ENCODE measurements at regions not wholly inside any gene's neighbourhood (a gene's known extent, or its start where the extent isn't known, plus 50 kb on each side); places are given as distances from the start of the nearest gene placed in this dataset.

DNA sequence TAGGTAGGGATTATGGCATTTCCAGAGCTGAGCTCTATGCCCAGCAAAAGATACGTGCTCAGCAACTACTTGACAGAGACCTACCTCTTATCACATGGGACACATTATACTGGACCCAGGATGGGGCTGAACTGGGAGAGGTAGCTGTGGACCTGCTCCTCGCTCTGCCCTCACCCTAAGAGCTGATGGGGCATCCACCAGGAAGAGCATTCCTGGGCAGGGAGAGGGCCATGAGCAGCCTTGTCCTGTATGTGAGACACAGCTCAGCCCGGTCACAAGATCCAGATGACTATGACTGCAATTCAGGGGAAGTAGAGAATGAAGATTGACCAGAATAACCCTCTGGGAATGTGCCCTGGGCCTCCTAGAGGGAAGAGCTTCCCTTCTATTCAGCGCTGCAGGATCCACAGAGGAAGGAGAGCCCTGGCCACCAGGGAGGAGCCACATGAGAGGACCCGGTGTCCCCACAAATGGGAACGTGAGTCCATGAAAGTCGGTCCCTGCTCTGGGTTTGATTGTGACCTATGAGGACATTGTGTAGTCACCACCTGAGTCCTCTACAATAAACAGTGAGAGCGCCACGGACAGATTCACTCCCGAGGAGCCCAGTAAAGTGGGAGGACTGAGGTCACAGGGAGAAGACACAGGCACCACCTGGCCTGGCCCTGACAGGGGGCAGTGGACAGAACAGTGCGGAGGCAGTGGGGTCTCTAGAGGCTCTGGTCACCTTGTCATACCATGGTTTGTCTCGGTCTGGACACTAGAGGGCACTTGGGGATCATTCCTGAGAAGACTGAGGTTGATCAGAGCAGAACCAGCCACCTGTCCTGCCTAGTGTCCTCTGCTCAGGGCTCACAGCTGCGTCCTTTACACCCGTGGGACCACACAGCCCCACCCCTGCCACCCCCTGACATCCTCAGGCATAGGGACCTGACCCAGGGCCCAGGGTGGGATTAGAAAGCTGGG is 99.5 kb downstream of the ZNF280B start (continued):
- TF ChIP-seq, protein P1, sequence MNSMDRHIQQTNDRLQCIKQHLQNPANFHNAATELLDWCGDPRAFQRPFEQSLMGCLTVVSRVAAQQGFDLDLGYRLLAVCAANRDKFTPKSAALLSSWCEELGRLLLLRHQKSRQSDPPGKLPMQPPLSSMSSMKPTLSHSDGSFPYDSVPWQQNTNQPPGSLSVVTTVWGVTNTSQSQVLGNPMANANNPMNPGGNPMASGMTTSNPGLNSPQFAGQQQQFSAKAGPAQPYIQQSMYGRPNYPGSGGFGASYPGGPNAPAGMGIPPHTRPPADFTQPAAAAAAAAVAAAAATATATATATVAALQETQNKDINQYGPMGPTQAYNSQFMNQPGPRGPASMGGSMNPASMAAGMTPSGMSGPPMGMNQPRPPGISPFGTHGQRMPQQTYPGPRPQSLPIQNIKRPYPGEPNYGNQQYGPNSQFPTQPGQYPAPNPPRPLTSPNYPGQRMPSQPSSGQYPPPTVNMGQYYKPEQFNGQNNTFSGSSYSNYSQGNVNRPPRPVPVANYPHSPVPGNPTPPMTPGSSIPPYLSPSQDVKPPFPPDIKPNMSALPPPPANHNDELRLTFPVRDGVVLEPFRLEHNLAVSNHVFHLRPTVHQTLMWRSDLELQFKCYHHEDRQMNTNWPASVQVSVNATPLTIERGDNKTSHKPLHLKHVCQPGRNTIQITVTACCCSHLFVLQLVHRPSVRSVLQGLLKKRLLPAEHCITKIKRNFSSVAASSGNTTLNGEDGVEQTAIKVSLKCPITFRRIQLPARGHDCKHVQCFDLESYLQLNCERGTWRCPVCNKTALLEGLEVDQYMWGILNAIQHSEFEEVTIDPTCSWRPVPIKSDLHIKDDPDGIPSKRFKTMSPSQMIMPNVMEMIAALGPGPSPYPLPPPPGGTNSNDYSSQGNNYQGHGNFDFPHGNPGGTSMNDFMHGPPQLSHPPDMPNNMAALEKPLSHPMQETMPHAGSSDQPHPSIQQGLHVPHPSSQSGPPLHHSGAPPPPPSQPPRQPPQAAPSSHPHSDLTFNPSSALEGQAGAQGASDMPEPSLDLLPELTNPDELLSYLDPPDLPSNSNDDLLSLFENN (IDR thresholded peaks at IDR 0.05; ENCODE audit: low read depth in 2 of 2, low read length in 2 of 2), result peak in 1 of 2 experiments; percentile 47; a peak in 1 of 4 replicates
- TF ChIP-seq, protein P2, sequence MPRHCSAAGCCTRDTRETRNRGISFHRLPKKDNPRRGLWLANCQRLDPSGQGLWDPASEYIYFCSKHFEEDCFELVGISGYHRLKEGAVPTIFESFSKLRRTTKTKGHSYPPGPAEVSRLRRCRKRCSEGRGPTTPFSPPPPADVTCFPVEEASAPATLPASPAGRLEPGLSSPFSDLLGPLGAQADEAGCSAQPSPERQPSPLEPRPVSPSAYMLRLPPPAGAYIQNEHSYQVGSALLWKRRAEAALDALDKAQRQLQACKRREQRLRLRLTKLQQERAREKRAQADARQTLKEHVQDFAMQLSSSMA (CRISPR knock-in tag; IDR thresholded peaks at IDR 0.05), result 0 out of 2 replicates have a peak, but pooled peaks have one; percentile 13
- TF ChIP-seq JUND (IDR thresholded peaks at IDR 0.05; ENCODE audit: borderline replicate concordance, low read depth, low read length), result peak; percentile 63
- TF ChIP-seq JUND (tag; IDR thresholded peaks at IDR 0.05; ENCODE audit: borderline replicate concordance, low read depth, low read length), result no peak
- TF ChIP-seq, protein P3, sequence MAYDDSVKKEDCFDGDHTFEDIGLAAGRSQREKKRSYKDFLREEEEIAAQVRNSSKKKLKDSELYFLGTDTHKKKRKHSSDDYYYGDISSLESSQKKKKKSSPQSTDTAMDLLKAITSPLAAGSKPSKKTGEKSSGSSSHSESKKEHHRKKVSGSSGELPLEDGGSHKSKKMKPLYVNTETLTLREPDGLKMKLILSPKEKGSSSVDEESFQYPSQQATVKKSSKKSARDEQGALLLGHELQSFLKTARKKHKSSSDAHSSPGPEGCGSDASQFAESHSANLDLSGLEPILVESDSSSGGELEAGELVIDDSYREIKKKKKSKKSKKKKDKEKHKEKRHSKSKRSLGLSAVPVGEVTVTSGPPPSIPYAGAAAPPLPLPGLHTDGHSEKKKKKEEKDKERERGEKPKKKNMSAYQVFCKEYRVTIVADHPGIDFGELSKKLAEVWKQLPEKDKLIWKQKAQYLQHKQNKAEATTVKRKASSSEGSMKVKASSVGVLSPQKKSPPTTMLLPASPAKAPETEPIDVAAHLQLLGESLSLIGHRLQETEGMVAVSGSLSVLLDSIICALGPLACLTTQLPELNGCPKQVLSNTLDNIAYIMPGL (CRISPR knock-in tag; IDR thresholded peaks at IDR 0.05), result peak; percentile 76; the same call in 1 of the 2 replicates
- TF ChIP-seq KDM2B (CRISPR knock-in tag; IDR thresholded peaks at IDR 0.05), result 0 out of 2 replicates have a peak, but pooled peaks have one; percentile 56
- TF ChIP-seq CTBP1 (IDR thresholded peaks at IDR 0.05; ENCODE audit: borderline replicate concordance), result peak; percentile 70; the same call in 1 of the 2 replicates
- peak; percentile 37; the same call in 1 of the 2 replicates for TF ChIP-seq HCFC1 (IDR thresholded peaks at IDR 0.05; ENCODE audit: low read depth, low read length)
- peak; percentile 83 for TF ChIP-seq STAG1 (CRISPR knock-in tag; IDR thresholded peaks at IDR 0.05; ENCODE audit: borderline replicate concordance)
- peak; percentile 11 for TF ChIP-seq CEBPG (CRISPR knock-in tag; IDR thresholded peaks at IDR 0.05)
- TF ChIP-seq CEBPG (tag; conservative IDR thresholded peaks at IDR 0.05 in 1 of 2, IDR thresholded peaks at IDR 0.05 in 1 of 2), result no peak
- TF ChIP-seq CC2D1A (IDR thresholded peaks at IDR 0.05), result peak; percentile 56; the same call in 1 of the 2 replicates
- TF ChIP-seq TBP (optimal IDR thresholded peaks at IDR 0.05; ENCODE audit: low read depth, low read length), result peak; percentile 15
- TF ChIP-seq, protein P4, sequence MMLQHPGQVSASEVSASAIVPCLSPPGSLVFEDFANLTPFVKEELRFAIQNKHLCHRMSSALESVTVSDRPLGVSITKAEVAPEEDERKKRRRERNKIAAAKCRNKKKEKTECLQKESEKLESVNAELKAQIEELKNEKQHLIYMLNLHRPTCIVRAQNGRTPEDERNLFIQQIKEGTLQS (IDR thresholded peaks at IDR 0.05), result no peak
- TF ChIP-seq, protein P4 (CRISPR knock-in tag; conservative IDR thresholded peaks at IDR 0.05), result peak; percentile 57; the same call in 1 of the 2 replicates
- TF ChIP-seq ATF1 (CRISPR knock-in tag; IDR thresholded peaks at IDR 0.05), result no peak
- TF ChIP-seq ATF1 (tag; IDR thresholded peaks at IDR 0.05), result peak; percentile 30; the same call in 1 of the 2 replicates
- 0 out of 2 replicates have a peak, but pooled peaks have one; percentile 82 for TF ChIP-seq PHB (CRISPR knock-in tag; IDR thresholded peaks at IDR 0.05)
- TF ChIP-seq, protein P5, sequence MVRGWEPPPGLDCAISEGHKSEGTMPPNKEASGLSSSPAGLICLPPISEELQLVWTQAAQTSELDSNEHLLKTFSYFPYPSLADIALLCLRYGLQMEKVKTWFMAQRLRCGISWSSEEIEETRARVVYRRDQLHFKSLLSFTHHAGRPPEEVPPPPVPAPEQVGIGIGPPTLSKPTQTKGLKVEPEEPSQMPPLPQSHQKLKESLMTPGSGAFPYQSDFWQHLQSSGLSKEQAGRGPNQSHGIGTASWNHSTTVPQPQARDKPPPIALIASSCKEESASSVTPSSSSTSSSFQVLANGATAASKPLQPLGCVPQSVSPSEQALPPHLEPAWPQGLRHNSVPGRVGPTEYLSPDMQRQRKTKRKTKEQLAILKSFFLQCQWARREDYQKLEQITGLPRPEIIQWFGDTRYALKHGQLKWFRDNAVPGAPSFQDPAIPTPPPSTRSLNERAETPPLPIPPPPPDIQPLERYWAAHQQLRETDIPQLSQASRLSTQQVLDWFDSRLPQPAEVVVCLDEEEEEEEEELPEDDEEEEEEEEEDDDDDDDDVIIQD (CRISPR knock-in tag; IDR thresholded peaks at IDR 0.05), result peak; percentile 83; the same call in 1 of the 2 replicates
